ENCODE measurements at regions not wholly inside any gene's neighbourhood (a gene's known extent, or its start where the extent isn't known, plus 50 kb on each side); places are given as distances from the start of the nearest gene placed in this dataset.

GRCh38 chr18:78896111-78896905 lies 83.3 kb upstream of the SALL3 start:
- no peak for TF ChIP-seq CTCF (IDR thresholded peaks at IDR 0.05)
- no peak for TF ChIP-seq POLR2A (IDR thresholded peaks at IDR 0.05)
